Neural progenitor cell (in vitro differentiated cells): ENCODE measurements at regions not wholly inside any gene's neighbourhood (a gene's known extent, or its start where the extent isn't known, plus 50 kb on each side); places are given as distances from the start of the nearest gene placed in this dataset.

Experiments used
- DNase-seq: peaks from one replicate; pipeline ENCODE4 v3.0.0-alpha.2; 2016; ENCODE audit warnings: low spot score
- H2AFZ ChIP-seq: fragments of 200-600 bp; sonication (generic); replicated peaks from 2 replicates; pipeline ENCODE4 v1.6.1; 2016; ENCODE audit warnings: antibody characterized with exemption
- H3F3A ChIP-seq: fragments of 200-600 bp; sonication (generic); 2 replicates; pipeline ENCODE4 v1.6.1; 2016; ENCODE audit warnings: antibody characterized with exemption, low read depth
- H3K27ac ChIP-seq: fragments of 200-600 bp; sonication (generic); 2 replicates; pipeline ENCODE4 v1.5.1; 2016; ENCODE audit warnings: mild to moderate bottlenecking
- H3K27me3 ChIP-seq: fragments of 200-600 bp; sonication (generic); 2 replicates; pipeline ENCODE4 v1.6.1; 2016; ENCODE audit warnings: mild to moderate bottlenecking, moderate library complexity
- H3K36me3 ChIP-seq: fragments of 200-600 bp; sonication (generic); 2 replicates; pipeline ENCODE4 v1.5.1; 2016
- H3K4me1 ChIP-seq: fragments of 200-600 bp; sonication (generic); 2 replicates; pipeline ENCODE4 v1.6.1; 2016; ENCODE audit warnings: mixed run types
- H3K4me2 ChIP-seq: fragments of 200-600 bp; sonication (generic); 2 replicates; pipeline ENCODE4 v1.6.1; 2016
- H3K4me3 ChIP-seq: fragments of 200-600 bp; sonication (generic); 2 replicates; pipeline ENCODE4 v1.5.1; 2016
- H3K79me2 ChIP-seq: fragments of 200-600 bp; sonication (generic); 2 replicates; pipeline ENCODE4 v1.6.1; 2016; ENCODE audit warnings: low read depth
- H3K9ac ChIP-seq: fragments of 200-600 bp; sonication (generic); 2 replicates; pipeline ENCODE4 v1.6.1; 2016
- H3K9me3 ChIP-seq: fragments of 200-600 bp; sonication (generic); 2 replicates; pipeline ENCODE4 v1.5.1; 2016; ENCODE audit warnings: low read depth
- H4K20me1 ChIP-seq: fragments of 200-600 bp; sonication (generic); 2 replicates; pipeline ENCODE4 v1.6.1; 2016; ENCODE audit warnings: low read depth
- H3K27ac Mint-ChIP-seq: 3 replicates; pipeline ENCODE4 v1.8.0; 2021; ENCODE audit warnings: mixed read lengths
- H3K27me3 Mint-ChIP-seq: 2 replicates; pipeline ENCODE4 v1.8.0; 2022; ENCODE audit warnings: low read depth, mild to moderate bottlenecking, inconsistent platforms, moderate library complexity, mixed read lengths; ENCODE audit not compliant: insufficient read depth
- H3K36me3 Mint-ChIP-seq: 3 replicates; pipeline ENCODE4 v1.8.0; 2021; ENCODE audit warnings: mixed read lengths
- H3K4me1 Mint-ChIP-seq: 3 replicates; pipeline ENCODE4 v1.8.0; 2021; ENCODE audit warnings: mixed read lengths
- H3K4me3 Mint-ChIP-seq: 3 replicates; pipeline ENCODE4 v1.8.0; 2021; ENCODE audit warnings: mild to moderate bottlenecking, moderate library complexity, mixed read lengths
- H3K9me3 Mint-ChIP-seq: 3 replicates; pipeline ENCODE4 v1.8.0; 2020; ENCODE audit warnings: mixed read lengths
- EZH2 ChIP-seq: fragments of 200-600 bp; sonication (generic); IDR thresholded peaks from 2 replicates; pipeline ENCODE4 v1.6.1; 2017; ENCODE audit warnings: antibody characterized with exemption, mild to moderate bottlenecking, moderate library complexity
- EZH2phosphoT487 ChIP-seq: fragments of 200-600 bp; sonication (generic); IDR thresholded peaks from 2 replicates; pipeline ENCODE4 v1.6.1; 2017; ENCODE audit warnings: antibody characterized with exemption
- TF ChIP-seq, protein P1 (sequence below): fragments of 200-600 bp; sonication (generic); IDR thresholded peaks from 2 replicates; pipeline ENCODE4 v1.5.1; 2017; ENCODE audit warnings: antibody characterized with exemption, mild to moderate bottlenecking

DNA sequence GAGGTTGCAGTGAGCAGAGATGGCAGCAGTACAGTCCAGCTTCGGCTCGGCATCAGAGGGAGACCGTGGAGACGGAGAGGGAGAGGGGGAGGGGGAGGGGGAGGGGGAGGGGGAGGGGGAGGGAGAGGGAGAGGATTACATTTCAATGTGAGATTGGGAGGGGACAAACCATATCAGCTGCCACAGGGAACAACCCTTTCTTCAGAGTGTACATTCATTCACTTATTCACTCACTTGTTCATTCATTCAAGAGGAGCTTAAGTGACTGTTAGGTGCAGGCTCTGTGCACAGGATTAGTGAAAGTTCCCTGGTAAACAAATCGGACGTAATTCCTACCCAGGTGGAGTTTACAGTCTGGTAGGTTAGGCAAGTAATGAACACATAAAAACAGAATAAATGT, 65.6 kb upstream of the MEDAG start:
- H3K4me2 ChIP-seq, result no peak overlapping the region
- H4K20me1 ChIP-seq, result no peaks in the 10 kb centered on the region
- no peak overlapping the region for H3K9ac ChIP-seq
- no peaks in the 10 kb centered on the region for H3K4me1 ChIP-seq
- H3K4me3 ChIP-seq, result no peak overlapping the region
- peaks cover 23% of the 10 kb centered on the region for H3F3A ChIP-seq
- no peaks in the 10 kb centered on the region for H3K36me3 ChIP-seq
- Mint-ChIP-seq H3K27ac (no peak overlapping the region), H3K4me3 (no peak overlapping the region), H3K27me3 (no peaks in the 10 kb centered on the region), H3K4me1 (peaks cover 12% of the 10 kb centered on the region), H3K9me3 (no peaks in the 10 kb centered on the region), H3K36me3 (no peaks in the 10 kb centered on the region)
- H3K27ac ChIP-seq, result no peak overlapping the region
- H3K79me2 ChIP-seq, result no peaks in the 10 kb centered on the region
- no peaks in the 10 kb centered on the region for H3K27me3 ChIP-seq
- TF ChIP-seq EZH2phosphoT487 (no peak), EZH2 (no peak)
- TF ChIP-seq, protein P1, sequence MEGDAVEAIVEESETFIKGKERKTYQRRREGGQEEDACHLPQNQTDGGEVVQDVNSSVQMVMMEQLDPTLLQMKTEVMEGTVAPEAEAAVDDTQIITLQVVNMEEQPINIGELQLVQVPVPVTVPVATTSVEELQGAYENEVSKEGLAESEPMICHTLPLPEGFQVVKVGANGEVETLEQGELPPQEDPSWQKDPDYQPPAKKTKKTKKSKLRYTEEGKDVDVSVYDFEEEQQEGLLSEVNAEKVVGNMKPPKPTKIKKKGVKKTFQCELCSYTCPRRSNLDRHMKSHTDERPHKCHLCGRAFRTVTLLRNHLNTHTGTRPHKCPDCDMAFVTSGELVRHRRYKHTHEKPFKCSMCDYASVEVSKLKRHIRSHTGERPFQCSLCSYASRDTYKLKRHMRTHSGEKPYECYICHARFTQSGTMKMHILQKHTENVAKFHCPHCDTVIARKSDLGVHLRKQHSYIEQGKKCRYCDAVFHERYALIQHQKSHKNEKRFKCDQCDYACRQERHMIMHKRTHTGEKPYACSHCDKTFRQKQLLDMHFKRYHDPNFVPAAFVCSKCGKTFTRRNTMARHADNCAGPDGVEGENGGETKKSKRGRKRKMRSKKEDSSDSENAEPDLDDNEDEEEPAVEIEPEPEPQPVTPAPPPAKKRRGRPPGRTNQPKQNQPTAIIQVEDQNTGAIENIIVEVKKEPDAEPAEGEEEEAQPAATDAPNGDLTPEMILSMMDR, result no peak
- no peak for DNase-seq
- H3K9me3 ChIP-seq, result no peaks in the 10 kb centered on the region
- no peak overlapping the region for H2AFZ ChIP-seq

DNA sequence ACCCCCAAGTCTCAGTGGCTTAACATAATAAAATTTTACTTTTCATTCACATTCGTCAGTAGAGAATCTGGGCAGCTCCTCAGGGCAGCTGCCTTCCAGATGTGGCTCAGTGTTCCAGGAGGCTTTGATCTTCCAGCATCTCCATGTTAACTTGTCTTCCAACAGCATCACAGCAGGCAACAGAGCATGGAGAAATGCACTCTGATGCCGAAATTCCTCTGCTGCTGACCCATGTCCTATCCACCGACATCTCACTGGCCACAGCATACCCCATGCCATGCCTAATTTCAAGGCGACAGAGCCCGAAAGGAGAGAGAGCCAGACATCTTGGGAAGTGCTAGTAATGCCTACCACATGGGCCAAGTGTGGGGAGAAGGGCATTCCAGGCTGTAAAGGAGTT, 64.9 kb upstream of the MEDAG start:
- DNase-seq, result no peak
- no peaks in the 10 kb centered on the region for H3K9me3 Mint-ChIP-seq
- no peak overlapping the region for H3K27ac Mint-ChIP-seq
- H3K79me2 ChIP-seq, result no peaks in the 10 kb centered on the region
- H3K9ac ChIP-seq, result no peak overlapping the region
- H2AFZ ChIP-seq, result no peak overlapping the region
- H3K4me1 ChIP-seq, result no peaks in the 10 kb centered on the region
- no peaks in the 10 kb centered on the region for H3K27me3 ChIP-seq
- H4K20me1 ChIP-seq, result no peaks in the 10 kb centered on the region
- H3K9me3 ChIP-seq, result no peaks in the 10 kb centered on the region
- H3K4me2 ChIP-seq, result no peak overlapping the region
- no peaks in the 10 kb centered on the region for H3K27me3 Mint-ChIP-seq
- H3K36me3 ChIP-seq, result no peaks in the 10 kb centered on the region
- no peaks in the 10 kb centered on the region for H3K36me3 Mint-ChIP-seq
- H3F3A ChIP-seq, result peaks cover 23% of the 10 kb centered on the region
- H3K4me1 Mint-ChIP-seq, result peaks cover 12% of the 10 kb centered on the region
- H3K27ac ChIP-seq, result no peak overlapping the region
- no peak for TF ChIP-seq EZH2
- TF ChIP-seq, protein P1, result no peak
- no peak for TF ChIP-seq EZH2phosphoT487
- H3K4me3 ChIP-seq, result no peak overlapping the region
- no peak overlapping the region for H3K4me3 Mint-ChIP-seq

DNA sequence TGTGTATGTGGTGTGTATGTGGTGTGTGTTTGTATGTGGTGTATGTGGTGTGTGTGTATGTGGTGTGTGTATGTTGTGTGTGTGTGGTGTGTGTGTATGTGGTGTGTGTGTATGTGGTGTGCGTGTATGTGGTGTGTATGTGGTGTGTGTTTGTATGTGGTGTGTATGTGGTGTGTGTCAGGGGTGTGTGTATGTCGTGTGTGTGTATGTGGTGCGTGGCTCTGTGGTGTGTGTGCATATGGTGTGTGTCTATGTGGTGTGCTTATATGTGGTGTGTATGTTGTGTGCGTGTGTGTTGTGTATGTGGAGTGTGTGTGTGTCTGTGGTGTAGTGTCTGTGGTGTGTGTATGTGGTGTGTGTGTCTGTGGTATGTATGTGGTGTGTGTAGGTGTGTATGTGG, 62.5 kb upstream of the MEDAG start:
- Mint-ChIP-seq H3K9me3 (no peaks in the 10 kb centered on the region), H3K4me3 (no peak overlapping the region), H3K27me3 (no peaks in the 10 kb centered on the region), H3K27ac (no peak overlapping the region), H3K36me3 (no peaks in the 10 kb centered on the region), H3K4me1 (no peaks in the 10 kb centered on the region)
- Histone ChIP-seq H3K9me3 (no peaks in the 10 kb centered on the region), H2AFZ (no peak overlapping the region), H4K20me1 (no peaks in the 10 kb centered on the region), H3K4me1 (no peaks in the 10 kb centered on the region), H3K9ac (no peak overlapping the region), H3F3A (peaks cover 23% of the 10 kb centered on the region), H3K4me2 (no peak overlapping the region), H3K36me3 (no peaks in the 10 kb centered on the region), H3K27ac (no peak overlapping the region), H3K4me3 (no peak overlapping the region), H3K27me3 (no peaks in the 10 kb centered on the region), H3K79me2 (no peaks in the 10 kb centered on the region)
- no peak for TF ChIP-seq EZH2phosphoT487
- no peak for TF ChIP-seq EZH2
- TF ChIP-seq, protein P1, result no peak
- no peak for DNase-seq
